Right lobe of liver (tissue), 4 donors: ENCODE measurements at regions not wholly inside any gene's neighbourhood (a gene's known extent, or its start where the extent isn't known, plus 50 kb on each side); places are given as distances from the start of the nearest gene placed in this dataset.

ENCODE experiments used
- CTCF ChIP-seq, 4 donors: fragments of 200-600 bp in 3 of 4; fragments of 450-650 bp in 1 of 4; IDR thresholded peaks; one replicate each; pipeline versions ENCODE4 v1.5.1 to v1.8.0; 2016 to 2022; ENCODE audit warnings: antibody characterized with exemption in 4 of 4, mild to moderate bottlenecking in 2 of 4
- POLR2A ChIP-seq: fragments of 450-650 bp; IDR thresholded peaks from one replicate; pipeline ENCODE4 v1.6.1; 2017; ENCODE audit warnings: antibody characterized with exemption, mild to moderate bottlenecking
- donor health status: DM: no; HTN: no; CAD: no.
- donor health status: DM: no; HTN: no; CAD: no.
- donor health status: DM: no; HTN: yes; CAD: no.

GRCh38 chr1:101496109-101496508 lies 259.3 kb downstream of the S1PR1 start:
- TF ChIP-seq CTCF (IDR thresholded peaks at IDR 0.05), result no peak
- TF ChIP-seq POLR2A, result no peak
